Neural progenitor cell (in vitro differentiated cells): ENCODE measurements at regions not wholly inside any gene's neighbourhood (a gene's known extent, or its start where the extent isn't known, plus 50 kb on each side); places are given as distances from the start of the nearest gene placed in this dataset.

ENCODE experiments used
- EZH2 ChIP-seq: fragments of 200-600 bp; sonication (generic); IDR thresholded peaks from 2 replicates; pipeline ENCODE4 v1.6.1; 2017; ENCODE audit warnings: antibody characterized with exemption, mild to moderate bottlenecking, moderate library complexity
- TF ChIP-seq, protein P1 (sequence below): fragments of 200-600 bp; sonication (generic); IDR thresholded peaks from 2 replicates; pipeline ENCODE4 v1.5.1; 2017; ENCODE audit warnings: antibody characterized with exemption, mild to moderate bottlenecking

GRCh38 chr1:209458921-209459320 is 124.6 kb upstream of the CAMK1G start:
- TF ChIP-seq, protein P1, sequence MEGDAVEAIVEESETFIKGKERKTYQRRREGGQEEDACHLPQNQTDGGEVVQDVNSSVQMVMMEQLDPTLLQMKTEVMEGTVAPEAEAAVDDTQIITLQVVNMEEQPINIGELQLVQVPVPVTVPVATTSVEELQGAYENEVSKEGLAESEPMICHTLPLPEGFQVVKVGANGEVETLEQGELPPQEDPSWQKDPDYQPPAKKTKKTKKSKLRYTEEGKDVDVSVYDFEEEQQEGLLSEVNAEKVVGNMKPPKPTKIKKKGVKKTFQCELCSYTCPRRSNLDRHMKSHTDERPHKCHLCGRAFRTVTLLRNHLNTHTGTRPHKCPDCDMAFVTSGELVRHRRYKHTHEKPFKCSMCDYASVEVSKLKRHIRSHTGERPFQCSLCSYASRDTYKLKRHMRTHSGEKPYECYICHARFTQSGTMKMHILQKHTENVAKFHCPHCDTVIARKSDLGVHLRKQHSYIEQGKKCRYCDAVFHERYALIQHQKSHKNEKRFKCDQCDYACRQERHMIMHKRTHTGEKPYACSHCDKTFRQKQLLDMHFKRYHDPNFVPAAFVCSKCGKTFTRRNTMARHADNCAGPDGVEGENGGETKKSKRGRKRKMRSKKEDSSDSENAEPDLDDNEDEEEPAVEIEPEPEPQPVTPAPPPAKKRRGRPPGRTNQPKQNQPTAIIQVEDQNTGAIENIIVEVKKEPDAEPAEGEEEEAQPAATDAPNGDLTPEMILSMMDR = no peak
- TF ChIP-seq EZH2 = no peak
